ENCODE measurements at regions not wholly inside any gene's neighbourhood (a gene's known extent, or its start where the extent isn't known, plus 50 kb on each side); places are given as distances from the start of the nearest gene placed in this dataset.
"Not testable (repeated sequence)": the region's sequence is repeated elsewhere in the genome, so short reads cannot be mapped to it uniquely, and the experiment has no call there.

DNA sequence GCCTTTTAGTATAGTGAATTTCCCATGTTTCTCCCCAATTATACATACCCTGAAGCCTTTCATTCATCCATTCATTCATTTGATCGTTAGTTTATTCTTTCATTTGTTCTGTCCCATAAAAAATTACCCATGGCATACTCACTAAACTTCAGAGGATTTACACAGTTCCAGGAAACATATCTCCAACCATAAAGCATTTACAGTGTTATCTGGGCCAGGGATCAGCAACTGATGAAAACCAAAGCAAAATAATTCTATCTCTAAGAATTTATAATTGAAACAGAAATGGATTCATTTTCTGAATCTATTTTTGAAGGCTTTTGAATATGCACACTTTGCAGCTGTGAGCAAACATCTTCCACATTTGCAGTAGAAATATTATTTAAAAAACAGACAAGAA lies 547.7 kb downstream of the KCNJ2 start:
- no peaks in the 10 kb centered on the region for H3K36me3 Mint-ChIP-seq (ENCODE audit: low read depth)
- DNase-seq = no peak
- ATAC-seq = no peak
- H3K27me3 Mint-ChIP-seq = no peaks in the 10 kb centered on the region
- H3K4me1 Mint-ChIP-seq = no peaks in the 10 kb centered on the region
- no peak overlapping the region for H3K27ac Mint-ChIP-seq
- no peak overlapping the region for H3K4me3 Mint-ChIP-seq
- peaks cover 4% of the 10 kb centered on the region for H3K9me3 Mint-ChIP-seq

DNA sequence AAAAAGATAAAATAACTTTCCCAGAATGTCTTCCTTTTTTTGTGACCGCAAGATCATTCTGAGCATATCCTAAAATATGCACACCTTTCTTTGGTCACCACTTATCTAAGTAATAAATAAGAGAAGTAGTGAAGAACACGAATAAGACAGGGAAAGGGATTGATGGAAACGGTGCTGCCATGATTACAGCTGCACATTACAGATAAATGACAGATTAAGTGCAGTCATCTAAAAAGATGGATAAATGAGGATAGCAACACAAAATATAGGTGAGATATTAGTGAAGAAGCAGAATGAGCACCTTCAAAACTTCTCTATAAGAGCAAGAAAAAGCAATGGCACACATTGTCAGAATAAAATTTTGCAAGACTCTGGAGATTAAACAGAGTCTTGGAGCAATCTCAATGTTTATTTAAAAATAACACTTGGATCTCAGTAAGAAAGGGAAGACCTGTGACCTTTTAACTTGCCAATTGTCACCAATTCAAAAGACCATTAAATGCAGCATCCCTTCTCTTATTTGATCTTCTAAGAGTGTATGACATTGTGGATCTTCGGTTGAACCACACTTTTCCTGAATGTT lies 567.1 kb downstream of the KCNJ2 start:
- H3K27me3 Mint-ChIP-seq = peaks cover 2% of the 10 kb centered on the region
- no peak overlapping the region for H3K4me3 Mint-ChIP-seq
- H3K9me3 Mint-ChIP-seq = peaks cover 4% of the 10 kb centered on the region
- H3K4me1 Mint-ChIP-seq = no peaks in the 10 kb centered on the region
- no peak for ATAC-seq
- H3K27ac Mint-ChIP-seq = no peak overlapping the region
- H3K36me3 Mint-ChIP-seq (ENCODE audit: low read depth) = no peaks in the 10 kb centered on the region
- no peak for DNase-seq

DNA sequence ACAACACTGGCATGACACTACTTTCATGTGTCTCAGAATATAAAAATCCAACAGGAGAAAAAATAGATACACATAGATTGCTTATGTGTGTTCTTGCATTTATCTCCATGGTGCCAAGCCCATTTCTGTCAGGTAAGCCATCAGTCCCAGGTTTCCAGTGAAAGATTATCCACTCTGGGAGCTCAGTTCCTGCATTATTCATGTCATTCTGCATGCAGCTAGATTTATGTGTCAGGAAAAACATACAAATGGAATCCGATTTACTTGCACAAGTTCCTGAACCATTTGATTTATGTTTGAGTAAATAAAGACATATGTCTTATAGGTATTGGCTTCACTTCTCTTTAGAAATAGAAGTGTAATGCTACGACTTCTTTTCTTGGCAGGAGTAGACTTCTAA lies 569.7 kb downstream of the KCNJ2 start:
- H3K27me3 Mint-ChIP-seq = no peaks in the 10 kb centered on the region
- H3K9me3 Mint-ChIP-seq = no peaks in the 10 kb centered on the region
- no peak overlapping the region for H3K4me3 Mint-ChIP-seq
- no peak for ATAC-seq
- DNase-seq = no peak
- no peak overlapping the region for H3K27ac Mint-ChIP-seq
- H3K36me3 Mint-ChIP-seq (ENCODE audit: low read depth) = no peaks in the 10 kb centered on the region
- no peaks in the 10 kb centered on the region for H3K4me1 Mint-ChIP-seq

DNA sequence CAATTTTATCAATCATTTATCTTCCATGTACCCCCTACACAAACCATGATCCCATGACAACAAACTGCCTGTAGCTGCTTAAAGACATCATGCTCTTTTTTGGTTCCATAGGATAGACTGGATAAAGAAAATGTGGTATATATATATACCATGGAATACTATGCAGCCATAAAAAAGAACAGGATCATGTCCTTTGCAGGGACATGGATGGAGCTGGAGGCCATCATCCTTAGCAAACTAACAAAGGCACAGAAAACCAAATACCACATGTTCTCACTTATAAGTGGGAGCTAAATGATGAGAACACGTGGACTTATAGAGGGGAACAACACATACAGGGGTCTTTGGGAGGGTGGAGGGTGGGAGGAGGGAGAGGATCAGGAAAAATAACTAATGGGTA lies 577.2 kb downstream of the KCNJ2 start:
- not testable (repeated sequence) for H3K27ac Mint-ChIP-seq; H3K4me1 Mint-ChIP-seq; H3K36me3 Mint-ChIP-seq (ENCODE audit: low read depth)

DNA sequence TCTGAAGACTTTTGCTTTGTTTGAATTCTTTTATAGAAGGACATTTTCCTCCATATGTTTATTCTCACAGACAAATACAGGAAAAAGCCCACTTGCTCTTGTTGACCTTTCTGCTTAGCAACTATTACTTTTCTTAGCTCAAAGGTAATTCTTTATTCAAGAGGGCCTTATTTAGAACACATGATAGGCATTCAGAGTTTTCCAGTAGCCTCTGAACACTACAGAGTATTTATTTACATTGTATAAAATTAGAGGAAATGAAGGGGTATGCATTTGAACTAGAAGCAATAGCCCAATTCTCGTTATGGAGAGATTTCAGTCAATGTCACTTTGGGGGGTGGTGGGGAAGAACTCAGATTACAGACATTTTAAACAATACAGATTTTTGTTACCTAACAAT lies 581.7 kb downstream of the KCNJ2 start:
- DNase-seq (no peak), ATAC-seq (no peak)
- Mint-ChIP-seq H3K9me3 (peaks cover 7% of the 10 kb centered on the region), H3K27me3 (no peaks in the 10 kb centered on the region), H3K36me3 (ENCODE audit: low read depth) (no peaks in the 10 kb centered on the region), H3K27ac (no peak overlapping the region), H3K4me3 (no peak overlapping the region), H3K4me1 (no peaks in the 10 kb centered on the region)

More for the DNA sequence above, 577.2 kb downstream of the KCNJ2 start:
- ATAC-seq, H3K4me3 Mint-ChIP-seq, DNase-seq, H3K9me3 Mint-ChIP-seq, H3K27me3 Mint-ChIP-seq: not testable (repeated sequence)

DNA sequence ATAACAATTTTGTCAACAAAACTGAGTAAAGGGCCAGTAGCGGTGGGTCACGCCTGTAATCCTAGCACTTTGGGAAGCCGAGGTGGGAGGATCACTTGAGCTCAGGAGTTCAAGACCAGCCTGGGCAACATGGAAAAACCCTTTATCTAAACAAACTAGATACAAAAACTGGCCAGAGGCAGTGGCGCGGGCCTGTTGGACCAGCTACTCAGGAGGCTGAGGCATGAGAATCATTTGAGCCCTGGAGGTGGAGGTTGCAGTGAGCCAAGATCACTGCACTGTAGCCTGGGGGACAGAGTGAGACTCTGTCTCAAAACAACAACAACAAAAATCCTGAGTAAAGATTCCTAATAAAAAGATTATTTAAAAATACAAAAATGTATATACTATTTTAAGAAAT lies 583.1 kb downstream of the KCNJ2 start:
- DNase-seq; H3K4me1 Mint-ChIP-seq; H3K36me3 Mint-ChIP-seq (ENCODE audit: low read depth); H3K4me3 Mint-ChIP-seq; H3K9me3 Mint-ChIP-seq; H3K27ac Mint-ChIP-seq; ATAC-seq; H3K27me3 Mint-ChIP-seq: not testable (repeated sequence)

DNA sequence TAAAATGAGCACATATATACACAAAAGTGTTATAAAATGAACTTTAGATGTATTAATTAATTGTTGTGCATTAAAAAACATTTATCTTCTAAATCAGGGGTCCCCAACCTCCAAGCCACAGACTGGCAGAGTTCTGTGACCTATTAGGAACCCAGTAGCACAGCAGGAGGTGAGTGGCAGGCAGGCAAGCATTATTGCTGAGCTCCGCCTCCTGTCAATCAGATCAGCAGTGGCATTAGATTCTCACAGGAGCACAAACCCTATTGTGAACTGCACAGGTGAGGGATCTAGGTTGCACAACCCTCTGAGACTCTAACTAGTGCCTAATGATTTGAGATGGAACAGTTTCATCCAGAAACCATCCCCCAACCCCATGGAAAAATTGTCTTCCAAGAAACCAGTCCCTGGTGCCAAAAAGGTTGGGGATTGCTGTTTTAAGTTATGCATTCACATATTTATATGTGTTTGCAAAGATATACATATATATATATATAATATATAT lies 583.7 kb downstream of the KCNJ2 start:
- ATAC-seq (no peak), DNase-seq (no peak)
- no peaks in the 10 kb centered on the region for H3K36me3 Mint-ChIP-seq (ENCODE audit: low read depth)
- peaks cover 4% of the 10 kb centered on the region for H3K9me3 Mint-ChIP-seq
- H3K27ac Mint-ChIP-seq = no peak overlapping the region
- no peak overlapping the region for H3K4me3 Mint-ChIP-seq
- no peaks in the 10 kb centered on the region for H3K4me1 Mint-ChIP-seq
- H3K27me3 Mint-ChIP-seq = no peaks in the 10 kb centered on the region

DNA sequence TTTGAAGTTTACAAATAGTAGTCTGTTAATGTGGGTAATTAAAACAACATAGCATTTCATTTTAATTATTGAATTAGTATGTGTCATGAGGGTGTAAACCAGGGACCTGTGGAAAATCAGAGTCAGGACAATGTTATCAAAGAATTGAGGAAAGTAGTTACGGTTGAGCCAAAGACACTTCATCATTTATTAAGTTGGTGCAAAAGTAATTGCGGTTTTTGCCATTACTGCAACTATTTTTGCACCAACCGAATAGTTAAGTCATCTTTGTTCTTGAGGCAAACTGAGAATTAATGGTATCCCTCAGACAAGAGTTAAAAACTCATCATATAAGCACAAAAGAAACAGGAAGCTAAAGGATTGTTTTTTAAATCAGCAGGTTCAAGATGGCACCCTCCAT lies 593.7 kb downstream of the KCNJ2 start:
- H3K4me3 Mint-ChIP-seq = no peak overlapping the region
- H3K27ac Mint-ChIP-seq = no peak overlapping the region
- no peaks in the 10 kb centered on the region for H3K27me3 Mint-ChIP-seq
- H3K9me3 Mint-ChIP-seq = no peaks in the 10 kb centered on the region
- no peak for DNase-seq
- ATAC-seq = no peak
- H3K4me1 Mint-ChIP-seq = no peaks in the 10 kb centered on the region
- no peaks in the 10 kb centered on the region for H3K36me3 Mint-ChIP-seq (ENCODE audit: low read depth)

DNA sequence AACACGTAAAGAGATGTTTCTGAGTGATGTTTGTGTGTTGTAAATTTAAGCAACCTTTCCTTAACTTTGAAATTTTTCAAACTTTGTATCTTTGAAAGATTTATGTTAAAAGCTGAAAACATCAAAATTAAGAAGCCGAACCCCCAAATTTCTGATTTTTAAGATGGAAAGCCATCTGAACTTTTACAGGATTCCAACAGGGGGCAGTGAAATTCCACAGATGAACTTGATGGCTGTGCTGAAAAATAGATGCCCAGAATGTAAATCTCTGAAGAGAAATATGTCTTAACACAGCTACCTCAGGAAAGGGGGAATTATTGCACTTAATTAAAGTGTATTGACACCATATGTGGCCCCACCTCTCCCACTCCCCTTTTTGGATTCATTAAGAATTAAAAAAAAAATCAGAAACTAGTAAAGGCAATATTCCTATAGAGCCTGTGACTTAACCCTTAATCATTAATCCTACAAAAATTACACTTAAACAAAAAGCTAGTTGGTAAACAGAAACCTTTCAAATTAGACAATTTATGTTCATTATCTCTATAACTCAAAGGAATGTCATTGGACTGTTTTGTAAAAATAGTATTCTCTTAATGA lies 597.9 kb downstream of the KCNJ2 start:
- DNase-seq (no peak), ATAC-seq (no peak)
- Mint-ChIP-seq H3K4me1 (no peaks in the 10 kb centered on the region), H3K27me3 (no peaks in the 10 kb centered on the region), H3K9me3 (no peaks in the 10 kb centered on the region), H3K36me3 (ENCODE audit: low read depth) (no peaks in the 10 kb centered on the region), H3K27ac (no peak overlapping the region), H3K4me3 (no peak overlapping the region)

DNA sequence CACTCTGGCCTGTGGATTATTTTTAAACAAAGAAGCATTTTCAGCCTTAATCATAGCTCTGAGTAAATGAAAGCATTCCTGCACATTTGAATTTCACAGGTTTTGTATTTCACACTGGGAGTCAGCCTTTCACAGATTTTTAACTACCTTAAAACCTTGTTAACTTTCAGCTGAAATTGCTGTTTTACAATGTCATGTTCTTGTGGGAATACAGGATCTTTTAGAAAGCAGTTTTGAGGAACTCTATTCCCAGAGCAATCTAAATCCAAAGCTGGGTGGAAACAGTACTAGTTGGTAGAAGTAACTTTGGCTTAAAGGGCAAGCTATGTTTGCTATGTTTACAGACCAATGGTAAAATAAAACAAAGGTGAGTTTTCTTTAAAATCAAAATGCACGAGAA lies 600.6 kb downstream of the KCNJ2 start:
- no peak for DNase-seq
- Mint-ChIP-seq H3K4me3 (no peak overlapping the region), H3K27me3 (no peaks in the 10 kb centered on the region), H3K36me3 (ENCODE audit: low read depth) (no peaks in the 10 kb centered on the region), H3K4me1 (no peaks in the 10 kb centered on the region), H3K27ac (no peak overlapping the region), H3K9me3 (no peaks in the 10 kb centered on the region)
- ATAC-seq = no peak

DNA sequence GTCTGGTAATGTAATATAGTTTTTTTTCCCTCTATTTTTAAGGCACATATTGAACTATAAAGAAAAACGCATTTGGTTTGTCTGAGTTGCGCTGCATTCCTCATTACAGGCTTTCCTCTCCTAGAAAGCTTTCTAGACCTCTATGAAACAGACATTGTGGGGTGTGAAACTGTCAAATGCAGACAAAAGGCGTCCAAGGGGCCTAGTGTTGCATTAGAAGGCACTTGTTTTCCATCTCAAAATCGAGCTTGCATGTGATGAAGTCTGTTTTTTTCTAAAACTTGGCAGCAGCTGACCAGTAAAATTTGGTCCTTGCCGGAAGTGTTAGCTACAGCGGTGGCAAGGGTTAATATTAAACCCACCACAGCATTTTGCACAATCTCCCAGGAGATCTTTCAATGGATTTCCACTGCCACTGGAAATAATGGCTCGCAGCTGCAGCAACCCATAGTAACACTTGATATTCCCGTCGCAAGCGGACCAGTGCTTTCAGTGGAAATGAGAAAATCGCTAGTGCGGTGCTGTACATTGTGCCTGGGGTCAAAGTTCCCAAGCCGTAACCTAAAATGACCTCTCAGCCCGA lies 602.6 kb downstream of the KCNJ2 start:
- DNase-seq (no peak), ATAC-seq (no peak)
- no peaks in the 10 kb centered on the region for H3K27me3 Mint-ChIP-seq
- no peaks in the 10 kb centered on the region for H3K36me3 Mint-ChIP-seq (ENCODE audit: low read depth)
- no peaks in the 10 kb centered on the region for H3K9me3 Mint-ChIP-seq
- H3K4me1 Mint-ChIP-seq = no peaks in the 10 kb centered on the region
- no peak overlapping the region for H3K27ac Mint-ChIP-seq
- no peak overlapping the region for H3K4me3 Mint-ChIP-seq

DNA sequence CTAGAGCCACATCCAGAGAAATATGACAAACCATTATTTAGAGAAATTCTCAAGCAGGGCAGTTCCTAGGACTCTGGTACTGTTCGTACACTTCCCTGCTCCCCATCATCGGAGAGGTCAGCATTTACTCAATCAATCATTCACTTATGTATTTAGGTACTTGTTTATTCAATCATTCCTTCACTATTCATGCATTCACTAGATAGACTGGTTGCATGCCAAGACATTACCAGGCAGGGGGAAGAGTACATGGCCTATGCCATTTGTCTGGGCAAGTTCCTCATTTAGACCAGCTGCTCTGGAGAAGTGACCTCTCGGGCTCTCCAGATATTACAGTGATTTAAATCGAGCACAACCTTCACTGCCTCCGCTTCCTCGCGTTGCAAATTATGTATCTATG lies 603.4 kb downstream of the KCNJ2 start:
- DNase-seq = no peak
- H3K4me1 Mint-ChIP-seq = no peaks in the 10 kb centered on the region
- H3K27ac Mint-ChIP-seq = no peak overlapping the region
- H3K27me3 Mint-ChIP-seq = no peaks in the 10 kb centered on the region
- no peaks in the 10 kb centered on the region for H3K36me3 Mint-ChIP-seq (ENCODE audit: low read depth)
- no peak for ATAC-seq
- H3K9me3 Mint-ChIP-seq = no peaks in the 10 kb centered on the region
- no peak overlapping the region for H3K4me3 Mint-ChIP-seq

DNA sequence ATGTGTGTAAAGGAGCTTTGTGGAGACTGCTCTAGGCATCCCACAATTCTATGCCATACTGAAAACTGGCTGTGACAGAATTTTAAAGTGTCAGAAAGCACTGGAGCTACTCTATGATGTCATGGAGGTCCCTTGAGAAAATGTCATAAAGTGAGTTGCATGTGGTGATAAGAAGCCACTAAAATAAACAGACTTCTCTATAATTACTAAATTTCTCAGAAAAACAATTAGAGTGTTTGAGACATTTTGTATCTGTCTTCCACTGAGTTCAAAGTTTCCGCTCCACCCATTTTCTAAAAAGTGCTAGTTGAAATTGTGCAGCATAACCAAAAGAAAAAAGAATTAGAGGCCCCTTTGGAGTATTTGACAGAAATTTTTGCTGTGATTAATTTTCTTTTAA lies 603.9 kb downstream of the KCNJ2 start:
- ATAC-seq (no peak), DNase-seq (no peak)
- H3K36me3 Mint-ChIP-seq (ENCODE audit: low read depth) = no peaks in the 10 kb centered on the region
- no peak overlapping the region for H3K4me3 Mint-ChIP-seq
- no peak overlapping the region for H3K27ac Mint-ChIP-seq
- no peaks in the 10 kb centered on the region for H3K27me3 Mint-ChIP-seq
- H3K9me3 Mint-ChIP-seq = no peaks in the 10 kb centered on the region
- H3K4me1 Mint-ChIP-seq = no peaks in the 10 kb centered on the region

DNA sequence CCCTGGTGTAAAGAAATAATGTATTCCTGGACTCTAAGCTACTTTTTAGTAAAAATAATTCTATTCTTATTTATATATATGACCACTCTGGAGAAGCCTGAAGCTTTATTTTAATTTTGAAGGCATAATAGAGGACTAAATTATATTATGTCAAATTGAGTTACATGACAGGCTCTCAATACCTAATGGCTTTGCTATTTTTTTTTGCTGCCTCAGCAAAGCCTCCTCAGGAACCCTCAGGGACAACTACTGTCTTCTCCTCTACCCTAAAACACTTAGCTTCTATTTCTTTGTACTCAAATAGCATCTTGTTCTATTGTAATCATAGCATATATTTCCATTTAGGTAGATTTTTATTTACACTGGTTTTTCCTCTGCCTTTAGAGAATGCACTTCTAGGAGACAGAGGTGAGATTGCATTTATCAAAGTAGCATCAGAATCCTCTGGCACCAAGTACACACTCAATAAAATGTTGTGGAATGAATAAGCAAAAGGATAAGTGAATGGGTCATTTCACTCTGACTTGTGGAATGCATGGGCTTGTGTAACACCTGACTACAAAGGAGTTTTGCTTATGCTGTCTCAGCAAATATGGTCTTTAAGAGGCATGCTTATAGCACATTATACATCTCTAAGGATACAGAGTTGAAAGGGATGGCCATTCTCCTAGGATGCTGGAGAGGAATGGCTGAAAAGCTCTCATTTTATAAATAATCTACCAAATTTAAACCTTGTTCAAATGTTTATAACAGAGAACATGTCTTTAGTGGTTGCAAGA lies 605.2 kb downstream of the KCNJ2 start:
- Mint-ChIP-seq H3K9me3 (no peaks in the 10 kb centered on the region), H3K4me3 (no peak overlapping the region), H3K36me3 (ENCODE audit: low read depth) (no peaks in the 10 kb centered on the region), H3K4me1 (no peaks in the 10 kb centered on the region), H3K27me3 (no peaks in the 10 kb centered on the region), H3K27ac (no peak overlapping the region)
- DNase-seq = no peak
- ATAC-seq = no peak

DNA sequence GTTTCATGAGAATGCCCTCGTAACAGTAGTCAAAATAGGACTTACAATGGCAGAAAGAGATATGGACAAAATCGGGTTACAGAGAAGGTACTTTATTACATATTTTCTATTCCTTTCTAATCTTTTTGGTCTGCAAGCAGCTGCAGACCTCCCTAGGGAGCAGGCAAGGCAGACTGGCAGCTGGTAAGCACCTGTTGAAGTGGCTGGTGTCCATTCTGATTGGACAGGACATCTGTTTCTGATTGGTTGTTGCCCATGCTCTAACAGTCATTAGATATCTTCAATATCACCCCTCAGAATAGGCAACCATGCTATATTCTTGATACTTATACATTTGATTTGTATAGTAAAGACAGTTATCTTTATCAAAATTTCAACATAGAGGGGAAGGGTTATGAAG lies 606.3 kb downstream of the KCNJ2 start:
- H3K27me3 Mint-ChIP-seq = no peaks in the 10 kb centered on the region
- ATAC-seq (no peak), DNase-seq (no peak)
- no peak overlapping the region for H3K27ac Mint-ChIP-seq
- no peak overlapping the region for H3K4me3 Mint-ChIP-seq
- H3K9me3 Mint-ChIP-seq = no peaks in the 10 kb centered on the region
- no peaks in the 10 kb centered on the region for H3K4me1 Mint-ChIP-seq
- H3K36me3 Mint-ChIP-seq (ENCODE audit: low read depth) = no peaks in the 10 kb centered on the region

All from activated naive CD8-positive, alpha-beta T cell treated with anti-CD3 and anti-CD28 coated beads, Interleukin-2, amount 50 U/mL, for 24 hours (primary cell).